Endothelial cell of umbilical vein (primary cell): ENCODE measurements at regions not wholly inside any gene's neighbourhood (a gene's known extent, or its start where the extent isn't known, plus 50 kb on each side); places are given as distances from the start of the nearest gene placed in this dataset.

Experiments used
- BruUV-seq: library from RNA; stranded (reverse); fragments of 400-500 nt; replicated peaks from 2 replicates; lab custom pipeline; 2021; lab: Mats Ljungman, UMichigan
- CTCF ChIA-PET: fragments of 300-600, 350-600 bp; sonication (Branson Sonifier 250); formaldehyde crosslinking; loops from one replicate; lab custom pipeline; 2021; ENCODE audit warnings: antibody characterized with exemption, inconsistent platforms; lab: Charles Lee
- POLR2A ChIA-PET: fragments of 300-600, 350-600 bp; sonication (Branson Sonifier 250); formaldehyde crosslinking; loops from one replicate; lab custom pipeline; 2021; ENCODE audit warnings: antibody characterized with exemption, inconsistent platforms; lab: Charles Lee
- DNase-seq: peaks from one replicate; pipeline ENCODE4 v3.0.0-alpha.2; 2011; ENCODE audit warnings: low read depth, low spot score
- FAIRE-seq: peaks from 2 replicates; lab custom pipeline; 2011; peaks lifted over from hg19 to GRCh38; lab: Jason Lieb, UNC
- H2AFZ ChIP-seq: 2 replicates; pipeline ENCODE4 v1.6.0; 2012; ENCODE audit warnings: low read depth, low read length, control low read depth, inconsistent platforms
- H3K27ac ChIP-seq: 2 replicates; pipeline ENCODE4 v1.5.1; 2011; ENCODE audit warnings: low read depth, mild to moderate bottlenecking, control low read depth, low read length, moderate library complexity; ENCODE audit not compliant: insufficient read depth
- H3K27me3 ChIP-seq, 2 experiments: 2 replicates each; pipeline versions ENCODE4 v1.6.0 to v1.6.1; 2011; ENCODE audit warnings: low read length in 2 of 2, mixed read lengths in 1 of 2; ENCODE audit not compliant: control insufficient read depth in 2 of 2, insufficient read depth in 2 of 2
- H3K36me3 ChIP-seq, 2 experiments: 2 replicates in 1 of 2; 3 replicates in 1 of 2; pipeline ENCODE4 v1.5.1; 2011; ENCODE audit warnings: low read length in 2 of 2, mild to moderate bottlenecking in 1 of 2, moderate library complexity in 1 of 2; ENCODE audit not compliant: control insufficient read depth in 2 of 2, insufficient read depth in 2 of 2; ENCODE audit errors: extremely low read depth in 1 of 2
- H3K4me1 ChIP-seq: 3 replicates; pipeline ENCODE4 v1.5.1; 2011; ENCODE audit warnings: mild to moderate bottlenecking, low read length; ENCODE audit not compliant: control insufficient read depth, insufficient read depth; ENCODE audit errors: extremely low read depth
- H3K4me2 ChIP-seq: 2 replicates; pipeline ENCODE4 v1.6.1; 2011; ENCODE audit warnings: low read length, control low read depth, mixed read lengths; ENCODE audit not compliant: insufficient read depth
- H3K4me3 ChIP-seq, 3 experiments: fragments of 200-600 bp in 1 of 3; sonication (generic), shearing (Covaris generic) in 1 of 3; replicated peaks in 1 of 3; 2 replicates each; pipeline ENCODE4 v1.5.1; 2011 to 2016; ENCODE audit warnings: control low read depth in 3 of 3, low read length in 3 of 3, mild to moderate bottlenecking in 2 of 3, inconsistent platforms in 1 of 3, low read depth in 1 of 3, moderate library complexity in 1 of 3; ENCODE audit not compliant: insufficient read depth in 1 of 3
- H3K79me2 ChIP-seq: 2 replicates; pipeline ENCODE4 v1.6.0; 2012; ENCODE audit warnings: low read length, inconsistent platforms; ENCODE audit not compliant: control insufficient read depth, insufficient read depth
- H3K9ac ChIP-seq: replicated peaks from 2 replicates; pipeline ENCODE3; 2011; ENCODE audit warnings: low read length, control low read depth; ENCODE audit not compliant: insufficient read depth; ENCODE audit errors: extremely low read depth
- H3K9me1 ChIP-seq: replicated peaks from 3 replicates; pipeline ENCODE4 v1.6.0; 2011; ENCODE audit warnings: mild to moderate bottlenecking, low read length; ENCODE audit not compliant: control insufficient read depth, insufficient read depth; ENCODE audit errors: extremely low read depth
- H3K9me3 ChIP-seq: replicated peaks from 2 replicates; pipeline ENCODE4 v1.5.1; 2012; ENCODE audit warnings: low read length, inconsistent platforms; ENCODE audit not compliant: control insufficient read depth, insufficient read depth
- H4K20me1 ChIP-seq: replicated peaks from 2 replicates; pipeline ENCODE3; 2011; ENCODE audit warnings: mild to moderate bottlenecking, low read length; ENCODE audit not compliant: control insufficient read depth, insufficient read depth; ENCODE audit errors: extremely low read depth
- CTCF ChIP-seq, 2 donors: IDR thresholded peaks; 1 replicate in 1 of 2; 2 replicates in 1 of 2; pipeline ENCODE4 v1.5.1; 2011; ENCODE audit warnings: low read length in 2 of 2, mild to moderate bottlenecking in 2 of 2, moderate library complexity in 2 of 2, control low read depth in 1 of 2, inconsistent platforms in 1 of 2, low read depth in 1 of 2; ENCODE audit not compliant: insufficient read depth in 1 of 2; ENCODE audit errors: extremely low read depth in 1 of 2
- EZH2 ChIP-seq: IDR thresholded peaks from 2 replicates; pipeline ENCODE4 v1.6.1; 2012; ENCODE audit warnings: borderline replicate concordance, low read depth, mild to moderate bottlenecking, moderate library complexity, low read length, inconsistent platforms; ENCODE audit not compliant: severe bottlenecking
- JUN ChIP-seq: IDR thresholded peaks from 2 replicates; pipeline ENCODE4 v1.6.1; 2011; ENCODE audit warnings: borderline replicate concordance, low read depth; ENCODE audit not compliant: insufficient read length, insufficient read depth
- MAX ChIP-seq: IDR thresholded peaks from 2 replicates; pipeline ENCODE4 v1.6.1; 2011; ENCODE audit not compliant: insufficient read depth, insufficient read length
- MYC ChIP-seq: IDR thresholded peaks from one replicate; pipeline ENCODE4 v1.6.1; 2011; ENCODE audit warnings: mild to moderate bottlenecking, low read depth, low read length
- POLR2A ChIP-seq: IDR thresholded peaks from 2 replicates; pipeline ENCODE4 v1.6.1; 2012; ENCODE audit warnings: low read depth, mild to moderate bottlenecking, control low read depth, low read length
- POLR2AphosphoS5 ChIP-seq: IDR thresholded peaks from 2 replicates; pipeline ENCODE4 v1.6.1; 2012; ENCODE audit warnings: low read depth, mild to moderate bottlenecking, control low read depth, low read length, moderate library complexity; ENCODE audit not compliant: insufficient read depth
- dilution Hi-C: fragments of 300-500 bp; cut with MboI; formaldehyde crosslinking; loops from one replicate; pipeline ENCODE4 v1.15.0; 2019; ENCODE audit warnings: low sequenced_read_pairs; ENCODE audit not compliant: extremely low pct_ligation_motif_present
- intact Hi-C: fragments of 100-400 bp; cut with micrococcal nuclease; formaldehyde crosslinking; loops from one replicate; pipeline ENCODE4 v1.10.0; 2022

GRCh38 chr3:144585408-144585807 is 613.8 kb downstream of the DIPK2A start:
- H3K79me2 ChIP-seq: no peaks in the 10 kb centered on the region
- H3K27ac ChIP-seq: no peak overlapping the region
- TF ChIP-seq POLR2AphosphoS5 (no peak), EZH2 (no peak), MAX (no peak), MYC (no peak)
- no peak overlapping the region for H2AFZ ChIP-seq
- H3K36me3 ChIP-seq: no peaks in the 10 kb centered on the region
- H3K27me3 ChIP-seq: no peaks in the 10 kb centered on the region
- no TSS peak for BruUV-seq
- POLR2A ChIA-PET: no interaction called here
- FAIRE-seq (no peak), DNase-seq (no peak)
- CTCF ChIA-PET: no interaction called here
- H3K9me3 ChIP-seq: no peaks in the 10 kb centered on the region
- H3K9ac ChIP-seq: no peak overlapping the region
- no peaks in the 10 kb centered on the region for H4K20me1 ChIP-seq
- intact Hi-C loops (no loop called here), dilution Hi-C loops (no loop called here)
- no peak overlapping the region for H3K4me3 ChIP-seq
- H3K4me2 ChIP-seq: no peak overlapping the region
- H3K9me1 ChIP-seq: no peaks in the 10 kb centered on the region
- peaks cover 7% of the 10 kb centered on the region for H3K4me1 ChIP-seq

GRCh38 chr3:144585953-144586352 is 614.3 kb downstream of the DIPK2A start:
- DNase-seq: no peak
- TF ChIP-seq MAX: no peak
- no peak for TF ChIP-seq CTCF (IDR thresholded peaks at IDR 0.05; ENCODE audit: extremely low read depth in 1 of 2, insufficient read depth in 1 of 2, low read depth in 1 of 2, low read length in 2 of 2)
- no peak for TF ChIP-seq JUN
- TF ChIP-seq POLR2A: no peak
- H3K4me3 ChIP-seq: no peak overlapping the region
- H3K36me3 ChIP-seq: no peaks in the 10 kb centered on the region
- no peak overlapping the region for H2AFZ ChIP-seq
- no peak overlapping the region for H3K27ac ChIP-seq
- H3K79me2 ChIP-seq: no peaks in the 10 kb centered on the region
- dilution Hi-C loops: no loop called here
- H3K9me3 ChIP-seq: no peaks in the 10 kb centered on the region
- no peak for FAIRE-seq
- POLR2A ChIA-PET: no interaction called here
- no peak overlapping the region for H3K4me2 ChIP-seq
- H3K27me3 ChIP-seq: no peaks in the 10 kb centered on the region
- H3K4me1 ChIP-seq: peaks cover 11% of the 10 kb centered on the region
- intact Hi-C loops: no loop called here
- CTCF ChIA-PET: no interaction called here
- H3K9ac ChIP-seq: no peak overlapping the region
- no TSS peak for BruUV-seq
- H3K9me1 ChIP-seq: no peaks in the 10 kb centered on the region
- no peaks in the 10 kb centered on the region for H4K20me1 ChIP-seq
